ENCODE measurements at regions not wholly inside any gene's neighbourhood (a gene's known extent, or its start where the extent isn't known, plus 50 kb on each side); places are given as distances from the start of the nearest gene placed in this dataset.

DNA sequence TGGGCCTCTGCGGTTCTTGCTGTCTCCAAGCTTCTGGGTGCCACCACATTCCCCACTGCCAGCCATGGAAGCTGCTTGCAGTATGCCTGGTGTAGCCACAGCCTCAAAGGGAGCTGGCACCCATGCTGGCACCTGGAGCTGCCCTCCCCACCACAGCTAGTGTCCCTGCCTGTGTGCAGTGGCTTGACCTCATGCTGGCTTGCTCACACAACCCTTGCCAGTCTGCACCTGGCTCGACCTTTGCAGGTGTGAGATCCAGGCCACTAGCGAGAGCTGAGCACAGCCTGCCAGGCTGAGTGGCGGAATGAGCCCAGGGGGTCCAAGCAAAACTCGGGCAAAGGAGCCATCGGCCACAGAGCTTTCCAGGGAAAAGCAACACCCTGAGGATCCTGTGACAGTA lies 236.7 kb upstream of the CSNK1A1L start:
- DNase-seq (ENCODE audit: low spot score in 2 of 2), result no peak
- intact Hi-C loops (cut with DNase I), result no loop called here
- no peaks in the 10 kb centered on the region for H3K9me3 ChIP-seq

DNA sequence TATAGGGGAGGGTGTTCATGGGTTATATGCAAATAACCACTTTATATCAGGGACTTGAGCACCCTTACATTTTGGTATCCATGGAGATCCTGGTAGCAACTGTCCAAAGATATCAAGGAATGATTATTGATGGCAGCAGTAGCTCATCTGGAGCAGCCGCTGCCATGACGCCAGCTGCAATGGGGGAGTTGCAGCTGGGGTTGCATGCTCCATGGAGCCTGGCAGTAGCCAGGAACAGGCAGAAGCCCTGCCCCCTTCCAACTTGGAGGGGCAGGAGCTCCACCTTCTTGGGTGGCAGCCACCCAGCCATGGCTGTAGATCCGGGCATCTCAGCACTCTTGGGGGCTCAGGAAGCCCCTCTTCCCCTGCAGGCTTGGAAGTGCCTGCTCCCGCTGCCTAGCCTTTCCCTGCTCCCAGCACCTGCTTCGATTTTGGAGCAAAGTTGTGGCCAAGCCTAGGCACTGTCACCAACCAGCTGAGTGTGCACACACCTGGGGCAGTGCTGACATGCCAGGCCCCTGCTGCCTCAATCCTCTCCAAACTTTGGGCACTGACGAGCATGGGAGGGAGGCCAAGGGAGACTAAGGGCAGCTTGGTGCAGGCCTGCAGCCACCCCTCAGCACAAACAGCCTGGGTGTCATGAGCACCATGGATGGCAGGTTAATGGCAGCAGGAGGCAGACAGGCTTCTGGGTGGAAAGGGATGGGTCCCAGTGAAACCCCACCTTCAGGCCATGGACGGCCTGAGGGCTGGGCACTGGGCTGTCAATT lies 235.6 kb upstream of the CSNK1A1L start:
- Histone ChIP-seq H3K4me3 (no peak overlapping the region), H3K9me3 (no peaks in the 10 kb centered on the region), H3K36me3 (no peaks in the 10 kb centered on the region), H3K27me3 (no peaks in the 10 kb centered on the region), H3K4me1 (no peaks in the 10 kb centered on the region), H3K27ac (no peak overlapping the region)
- intact Hi-C loops (cut with DNase I), result no loop called here
- no peak for DNase-seq (ENCODE audit: low spot score in 2 of 2)
- TF ChIP-seq, protein P1, sequence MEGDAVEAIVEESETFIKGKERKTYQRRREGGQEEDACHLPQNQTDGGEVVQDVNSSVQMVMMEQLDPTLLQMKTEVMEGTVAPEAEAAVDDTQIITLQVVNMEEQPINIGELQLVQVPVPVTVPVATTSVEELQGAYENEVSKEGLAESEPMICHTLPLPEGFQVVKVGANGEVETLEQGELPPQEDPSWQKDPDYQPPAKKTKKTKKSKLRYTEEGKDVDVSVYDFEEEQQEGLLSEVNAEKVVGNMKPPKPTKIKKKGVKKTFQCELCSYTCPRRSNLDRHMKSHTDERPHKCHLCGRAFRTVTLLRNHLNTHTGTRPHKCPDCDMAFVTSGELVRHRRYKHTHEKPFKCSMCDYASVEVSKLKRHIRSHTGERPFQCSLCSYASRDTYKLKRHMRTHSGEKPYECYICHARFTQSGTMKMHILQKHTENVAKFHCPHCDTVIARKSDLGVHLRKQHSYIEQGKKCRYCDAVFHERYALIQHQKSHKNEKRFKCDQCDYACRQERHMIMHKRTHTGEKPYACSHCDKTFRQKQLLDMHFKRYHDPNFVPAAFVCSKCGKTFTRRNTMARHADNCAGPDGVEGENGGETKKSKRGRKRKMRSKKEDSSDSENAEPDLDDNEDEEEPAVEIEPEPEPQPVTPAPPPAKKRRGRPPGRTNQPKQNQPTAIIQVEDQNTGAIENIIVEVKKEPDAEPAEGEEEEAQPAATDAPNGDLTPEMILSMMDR (IDR thresholded peaks at IDR 0.05), result no peak

More for the DNA sequence above, 236.7 kb upstream of the CSNK1A1L start:
- no peak overlapping the region for H3K27ac ChIP-seq
- H3K4me3 ChIP-seq, result no peak overlapping the region
- TF ChIP-seq, protein P1 (IDR thresholded peaks at IDR 0.05), result no peak
- no peaks in the 10 kb centered on the region for H3K4me1 ChIP-seq
- H3K36me3 ChIP-seq, result no peaks in the 10 kb centered on the region
- no peaks in the 10 kb centered on the region for H3K27me3 ChIP-seq

DNA sequence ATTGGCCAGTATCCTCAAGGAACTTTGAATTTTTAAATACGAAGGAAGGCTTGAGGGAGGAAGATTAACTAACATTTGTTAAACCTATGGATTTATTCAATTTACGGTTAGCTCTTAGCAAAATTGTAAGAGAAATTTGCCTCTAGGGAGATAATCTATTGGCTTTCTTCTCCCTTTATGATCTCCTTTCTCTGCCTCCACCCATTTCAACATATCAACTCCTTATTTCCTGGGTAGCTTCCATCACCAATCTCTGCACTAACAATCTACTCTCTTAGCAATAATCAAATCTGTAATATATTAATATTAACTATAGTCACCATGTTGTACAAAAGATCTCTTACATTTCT lies 233.9 kb upstream of the CSNK1A1L start:
- Histone ChIP-seq H3K9me3 (no peaks in the 10 kb centered on the region), H3K27ac (no peak overlapping the region)
- intact Hi-C loops (cut with DNase I), result no loop called here

DNA sequence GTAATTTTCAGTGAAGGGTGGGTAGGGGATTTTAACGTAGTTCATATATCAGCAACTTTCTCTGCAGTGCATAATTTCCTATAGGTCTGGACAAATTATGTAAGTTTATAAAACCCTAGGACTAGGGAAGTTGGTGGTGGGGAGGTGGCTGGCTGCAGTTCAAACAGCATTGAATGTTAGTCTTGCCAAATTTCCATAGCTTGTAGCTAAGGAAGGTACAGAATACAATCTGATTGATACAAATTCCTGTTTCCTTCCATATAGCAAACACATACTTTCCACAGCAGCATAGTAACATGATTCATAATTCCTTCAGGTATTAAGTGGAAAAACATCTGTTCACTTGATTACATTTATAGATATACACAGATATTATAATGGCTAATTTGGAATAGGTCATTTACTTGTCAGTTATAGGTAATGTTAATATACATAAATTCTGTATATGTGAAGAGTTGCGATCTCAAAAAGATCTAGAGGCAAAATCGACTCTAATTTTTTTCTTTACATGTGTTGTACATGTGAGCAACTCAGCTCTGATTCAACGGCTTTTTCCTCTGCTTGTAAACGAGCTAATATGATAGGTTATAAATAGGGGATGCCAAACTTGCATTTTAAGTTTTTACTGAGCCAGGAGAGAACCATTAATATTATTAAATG lies 233.4 kb upstream of the CSNK1A1L start:
- DNase-seq (ENCODE audit: low spot score in 2 of 2), result no peak
- Histone ChIP-seq H3K9me3 (no peaks in the 10 kb centered on the region), H3K36me3 (no peaks in the 10 kb centered on the region), H3K27me3 (no peaks in the 10 kb centered on the region), H3K4me3 (no peak overlapping the region), H3K4me1 (no peaks in the 10 kb centered on the region), H3K27ac (no peak overlapping the region)
- TF ChIP-seq, protein P1 (IDR thresholded peaks at IDR 0.05), result no peak
- intact Hi-C loops (cut with DNase I), result no loop called here

More for the DNA sequence above, 233.9 kb upstream of the CSNK1A1L start:
- Histone ChIP-seq H3K4me3 (no peak overlapping the region), H3K27me3 (no peaks in the 10 kb centered on the region), H3K4me1 (no peaks in the 10 kb centered on the region), H3K36me3 (no peaks in the 10 kb centered on the region)
- no peak for DNase-seq (ENCODE audit: low spot score in 2 of 2)
- TF ChIP-seq, protein P1 (IDR thresholded peaks at IDR 0.05), result no peak

DNA sequence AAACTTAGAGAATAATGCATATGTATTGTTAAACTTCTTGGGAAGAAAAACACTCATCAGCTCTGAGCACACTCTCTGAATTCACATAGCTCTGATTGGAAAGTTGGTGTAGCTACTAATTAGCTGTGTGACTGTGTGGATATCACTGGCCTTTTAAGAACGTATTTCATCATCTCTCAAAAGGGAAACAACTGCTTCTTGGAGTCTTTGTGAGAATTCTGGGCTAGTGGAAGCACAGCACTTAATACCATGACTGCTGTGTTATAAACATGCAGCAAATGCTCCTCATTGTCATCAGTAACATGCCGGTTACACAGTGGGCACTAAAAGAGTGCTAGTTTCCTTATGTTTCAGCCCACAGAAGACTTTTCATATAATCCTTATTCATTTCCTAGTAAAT lies 220.9 kb upstream of the CSNK1A1L start:
- Histone ChIP-seq H3K36me3 (no peaks in the 10 kb centered on the region), H3K9me3 (no peaks in the 10 kb centered on the region), H3K27me3 (no peaks in the 10 kb centered on the region), H3K4me1 (no peaks in the 10 kb centered on the region), H3K4me3 (no peak overlapping the region), H3K27ac (no peak overlapping the region)
- DNase-seq (ENCODE audit: low spot score in 2 of 2), result no peak
- TF ChIP-seq, protein P1 (IDR thresholded peaks at IDR 0.05), result no peak
- intact Hi-C loops (cut with DNase I), result no loop called here

Data from ascending aorta (tissue), 2 donors.